ENCODE measurements at regions not wholly inside any gene's neighbourhood (a gene's known extent, or its start where the extent isn't known, plus 50 kb on each side); places are given as distances from the start of the nearest gene placed in this dataset.

GRCh38 chr14:30165255-30165654 lies 237.6 kb upstream of the PRKD1 start:
- Histone ChIP-seq H3F3A (replicated peaks; ENCODE audit: low read depth) (no peaks in the 10 kb centered on the region), H3K4me2 (no peak overlapping the region), H3K79me2 (replicated peaks; ENCODE audit: insufficient read depth) (no peaks in the 10 kb centered on the region), H3K4me1 (ENCODE audit: insufficient read depth) (no peaks in the 10 kb centered on the region), H3K36me3 (ENCODE audit: insufficient read depth) (no peaks in the 10 kb centered on the region), H3K4me3 (no peak overlapping the region), H3K27me3 (ENCODE audit: insufficient read depth) (no peaks in the 10 kb centered on the region), H2AFZ (no peak overlapping the region), H3K9me2 (ENCODE audit: insufficient read depth) (peaks cover 3% of the 10 kb centered on the region; the same call in 1 of the 2 replicates), H3K27ac (ENCODE audit: low read depth) (no peak overlapping the region), H4K20me1 (replicated peaks; ENCODE audit: insufficient read depth) (no peaks in the 10 kb centered on the region)
- peaks cover 18% of the 10 kb centered on the region for H3K9me3 Mint-ChIP-seq
- no peak overlapping the region for H3K27ac Mint-ChIP-seq
- no peak overlapping the region for H3K4me3 Mint-ChIP-seq
- no peak for DNase-seq (ENCODE audit: low spot score)
- H3K36me3 Mint-ChIP-seq (ENCODE audit: low read depth) = peaks cover 9% of the 10 kb centered on the region
- ATAC-seq = no peak
- no peaks in the 10 kb centered on the region for H3K27me3 Mint-ChIP-seq (ENCODE audit: insufficient read depth, low read depth, poor library complexity)
- TF ChIP-seq POLR2AphosphoS5 (IDR thresholded peaks at IDR 0.05; ENCODE audit: low read depth) (no peak), ZNF114 (CRISPR knock-in tag; IDR thresholded peaks at IDR 0.05) (no peak), EZH2phosphoT487 (IDR thresholded peaks at IDR 0.05; ENCODE audit: unreplicated experiment) (no peak), EZH2 (IDR thresholded peaks at IDR 0.05; ENCODE audit: low read depth, unreplicated experiment) (no peak), CREB1 (CRISPR knock-in tag; IDR thresholded peaks at IDR 0.05; ENCODE audit: low read depth) (no peak), NANOG (IDR thresholded peaks at IDR 0.05; ENCODE audit: borderline replicate concordance) (no peak), ETS1 (IDR thresholded peaks at IDR 0.05) (no peak), ZNF462 (CRISPR knock-in tag; IDR thresholded peaks at IDR 0.05) (no peak)
- H3K4me1 Mint-ChIP-seq = no peaks in the 10 kb centered on the region

Data from GM23338 (cell line).